RKO (cell line): ENCODE measurements at regions not wholly inside any gene's neighbourhood (a gene's known extent, or its start where the extent isn't known, plus 50 kb on each side); places are given as distances from the start of the nearest gene placed in this dataset.
"Not testable (repeated sequence)": the region's sequence is repeated elsewhere in the genome, so short reads cannot be mapped to it uniquely, and the experiment has no call there.

Source experiments
- DNase-seq: peaks from one replicate; pipeline ENCODE4 v3.0.0-alpha.2; 2016; ENCODE audit warnings: low spot score

- no peak for DNase-seq
These were observed 599.7 kb downstream of the SLC16A7 start for GRCh38 chr12:60195483-60195882.

DNA sequence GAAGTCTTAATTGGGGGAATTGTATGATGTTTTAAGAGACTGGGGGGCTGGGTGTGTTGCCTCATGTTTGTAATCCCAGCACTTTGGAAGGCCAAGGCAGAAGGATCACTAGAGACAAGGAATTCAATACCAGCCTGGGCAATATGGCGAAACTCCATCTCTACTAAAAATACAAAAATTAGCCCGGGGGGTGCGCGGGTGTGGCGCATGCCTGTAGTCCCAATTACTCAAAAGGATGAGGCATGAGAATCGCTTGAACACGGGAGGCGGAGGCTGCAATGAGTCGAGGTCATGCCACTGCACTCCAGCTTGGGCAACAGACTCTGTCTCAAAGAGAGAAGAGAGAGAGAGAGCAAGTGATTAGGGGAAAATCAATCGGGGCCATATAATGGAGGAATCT is 600.5 kb downstream of the SLC16A7 start:
- no peak for DNase-seq

GRCh38 chr12:60197589-60197988 is 601.8 kb downstream of the SLC16A7 start:
- DNase-seq, result no peak

GRCh38 chr12:60201891-60202290 is 606.1 kb downstream of the SLC16A7 start:
- DNase-seq, result no peak

GRCh38 chr12:60205500-60205899 is 609.7 kb downstream of the SLC16A7 start:
- peak; percentile 13 for DNase-seq

DNA sequence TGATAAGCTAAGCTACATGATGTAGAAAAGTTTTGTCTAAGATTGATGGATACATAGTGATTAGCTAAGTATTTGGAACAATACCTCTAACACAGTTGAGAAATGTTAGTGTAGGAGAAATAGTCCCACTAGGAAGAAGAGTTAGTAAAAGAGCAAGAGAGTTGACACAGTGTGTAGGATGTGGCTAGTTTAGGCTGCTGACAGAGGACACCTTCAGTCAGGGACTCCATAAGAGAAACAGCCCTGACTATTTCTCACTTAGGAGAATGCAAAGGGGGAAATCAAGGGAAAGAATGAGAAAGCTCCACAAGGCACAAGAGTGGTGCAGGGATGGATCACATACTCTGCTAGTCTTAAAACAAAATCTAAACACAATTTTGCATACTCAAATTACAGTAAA is 613.7 kb downstream of the SLC16A7 start:
- no peak for DNase-seq

- DNase-seq, result no peak
These were observed 614.1 kb downstream of the SLC16A7 start for GRCh38 chr12:60209933-60210332.

DNA sequence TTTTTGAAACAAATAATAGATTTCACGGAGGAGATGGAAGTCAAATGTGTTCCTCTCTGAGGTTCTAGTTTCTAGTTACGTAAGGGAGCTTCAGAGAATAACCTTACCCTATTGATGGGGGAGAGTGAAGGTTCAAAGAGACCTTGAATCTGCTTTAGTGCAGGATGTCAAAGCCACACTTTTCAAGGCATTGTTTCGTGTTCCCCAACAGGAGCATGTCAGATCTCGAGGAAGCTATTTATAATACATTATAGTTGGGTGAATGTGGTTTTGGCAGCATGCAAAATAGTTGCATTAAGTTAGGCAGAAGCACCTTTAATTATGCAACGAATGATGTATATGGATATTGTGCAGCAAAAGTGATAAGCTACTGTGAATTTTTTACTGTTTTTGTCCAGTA is 614.9 kb downstream of the SLC16A7 start:
- DNase-seq, result no peak

DNA sequence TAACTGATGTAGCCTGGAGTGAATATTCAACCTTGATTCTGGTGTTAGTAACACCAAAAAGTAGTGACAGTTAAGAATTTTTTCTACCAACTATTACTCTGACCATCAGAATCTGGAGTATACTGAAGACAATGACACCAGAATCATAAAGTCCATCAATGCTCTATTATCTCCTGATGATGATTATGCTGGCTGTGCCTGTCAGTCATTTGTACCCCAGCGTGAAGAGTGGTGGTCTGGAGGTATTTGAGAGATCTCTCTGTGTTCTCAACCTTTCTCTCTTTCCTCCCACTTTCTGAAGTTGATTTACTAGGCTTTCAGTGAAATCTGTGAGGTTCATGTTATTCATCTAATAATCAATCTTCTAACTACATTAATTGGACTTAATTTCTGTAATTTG is 615.4 kb downstream of the SLC16A7 start:
- DNase-seq, result no peak

DNA sequence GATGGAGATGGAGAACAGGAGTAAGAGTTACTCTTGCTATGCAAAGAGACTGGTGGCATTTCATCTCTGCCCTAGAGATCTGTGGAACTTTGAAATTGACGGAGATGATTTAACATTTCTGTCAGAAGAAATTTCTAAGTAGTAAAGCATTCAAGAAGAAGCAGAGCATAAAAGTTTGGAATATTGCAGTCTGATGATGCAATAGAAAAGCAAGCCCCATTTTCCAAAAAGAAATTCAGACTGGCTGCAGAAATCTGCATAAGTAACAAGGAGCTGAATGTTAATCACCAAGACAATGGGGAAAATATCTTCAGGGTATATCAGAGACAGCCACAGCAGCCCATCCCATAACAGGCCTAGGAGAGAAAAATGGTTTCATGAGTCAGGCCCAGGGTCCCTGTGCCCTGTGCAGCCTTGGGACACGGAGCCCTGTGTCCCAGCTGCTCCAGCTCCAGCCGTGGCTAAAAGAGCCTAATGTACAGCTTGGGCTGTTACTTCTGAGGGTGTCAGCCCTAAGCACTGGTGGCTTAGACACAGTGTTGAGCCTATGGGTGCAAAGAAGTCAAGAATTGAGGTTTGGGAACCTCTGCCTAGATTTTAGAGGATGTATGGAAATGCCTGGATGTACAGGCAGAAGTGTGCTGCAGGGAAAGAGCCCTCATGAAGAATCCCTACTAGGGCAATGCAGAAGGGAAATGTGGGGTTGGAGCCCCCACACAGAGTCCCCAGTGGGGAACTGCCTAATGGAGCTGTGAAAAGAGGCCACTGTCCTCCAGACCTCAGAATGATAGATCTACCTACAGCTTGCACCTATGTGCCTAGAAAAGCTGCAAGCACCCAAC is 616.6 kb downstream of the SLC16A7 start:
- DNase-seq, result no peak

GRCh38 chr12:60213272-60213671 is 617.4 kb downstream of the SLC16A7 start:
- not testable (repeated sequence) for DNase-seq

- DNase-seq, result no peak
These were observed 620.4 kb downstream of the SLC16A7 start for GRCh38 chr12:60216226-60216625.

DNA sequence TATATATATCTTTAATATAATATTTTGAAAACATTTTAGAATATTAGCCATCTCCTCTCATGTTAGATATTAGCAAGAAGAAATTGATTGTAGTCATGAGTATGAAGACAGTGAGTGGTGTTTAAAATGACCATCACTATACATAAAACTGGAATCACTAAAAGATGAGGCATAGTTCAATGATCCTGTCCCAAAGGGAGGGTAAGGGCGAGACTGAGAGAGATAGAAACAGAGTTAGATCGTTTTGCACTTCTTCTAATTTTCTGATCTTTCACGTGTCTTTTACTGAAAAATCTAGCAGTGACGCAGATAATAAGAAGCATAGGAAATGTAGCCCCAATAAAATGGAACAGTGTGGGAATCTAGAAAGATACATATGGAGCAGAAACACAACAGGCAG is 627.4 kb downstream of the SLC16A7 start:
- no peak for DNase-seq

DNA sequence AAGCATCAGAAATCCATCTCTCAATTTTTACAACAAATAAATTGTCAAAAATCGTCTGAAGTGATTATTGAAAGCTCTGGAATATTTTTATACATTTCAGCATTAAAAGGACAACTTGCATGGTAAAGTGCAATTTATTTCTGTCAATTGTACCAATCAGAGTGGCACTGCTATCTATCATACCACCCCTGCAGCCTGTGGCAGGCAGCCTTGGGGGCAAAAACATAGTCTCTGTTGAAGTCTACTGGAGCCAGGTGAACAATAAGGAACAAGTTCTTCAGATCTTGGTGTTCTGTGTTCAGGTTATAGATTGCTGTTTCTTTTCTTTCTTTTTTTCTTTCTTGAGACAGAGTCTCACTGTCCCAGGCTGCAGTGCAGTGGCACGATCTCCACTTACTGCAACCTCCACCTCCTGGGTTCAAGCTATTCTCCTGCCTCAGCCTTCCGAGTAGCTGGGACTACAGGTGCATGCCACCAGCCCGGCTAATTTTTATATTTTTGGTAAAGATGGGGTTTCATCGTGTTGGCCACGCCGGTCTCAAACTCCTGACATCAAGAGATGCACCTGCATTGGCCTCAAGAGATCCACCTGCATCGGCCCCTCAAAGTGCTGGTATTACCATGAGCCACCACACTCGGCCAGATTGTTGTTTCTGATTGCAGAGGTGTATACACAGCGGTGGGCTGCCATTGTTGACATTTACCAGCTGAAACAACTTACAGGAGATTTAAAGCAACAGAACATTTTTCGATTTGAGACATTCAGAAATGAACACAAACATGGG is 629.6 kb downstream of the SLC16A7 start:
- DNase-seq, result no peak

DNA sequence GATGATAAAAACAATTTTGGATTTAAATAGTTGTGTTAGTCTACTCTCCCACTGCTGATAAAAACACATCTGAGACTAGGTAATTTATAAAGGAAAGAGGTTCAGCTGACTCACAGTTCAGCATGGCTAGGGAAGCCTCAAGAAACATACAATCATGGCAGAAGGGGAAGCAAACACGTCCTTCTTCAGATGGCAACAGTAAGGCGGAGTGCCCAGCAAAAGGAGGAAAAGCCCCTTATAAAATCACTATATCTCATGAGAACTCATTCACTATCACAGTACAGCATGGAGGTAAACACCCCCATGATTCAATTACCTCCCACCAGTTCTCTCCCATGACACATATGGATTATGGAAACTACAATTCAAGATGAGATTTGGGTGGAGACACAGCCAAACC is 632.1 kb downstream of the SLC16A7 start:
- DNase-seq, result no peak

GRCh38 chr12:60230056-60230455 is 634.2 kb downstream of the SLC16A7 start:
- no peak for DNase-seq

- no peak for DNase-seq
These were observed 635.5 kb downstream of the SLC16A7 start for GRCh38 chr12:60231303-60231702.

GRCh38 chr12:60231976-60232907 is 636.4 kb downstream of the SLC16A7 start:
- DNase-seq, result no peak

GRCh38 chr12:60234611-60235195 is 638.9 kb downstream of the SLC16A7 start:
- DNase-seq, result not testable (repeated sequence)

- no peak for DNase-seq
These were observed 639.4 kb downstream of the SLC16A7 start for GRCh38 chr12:60235261-60235660.

DNA sequence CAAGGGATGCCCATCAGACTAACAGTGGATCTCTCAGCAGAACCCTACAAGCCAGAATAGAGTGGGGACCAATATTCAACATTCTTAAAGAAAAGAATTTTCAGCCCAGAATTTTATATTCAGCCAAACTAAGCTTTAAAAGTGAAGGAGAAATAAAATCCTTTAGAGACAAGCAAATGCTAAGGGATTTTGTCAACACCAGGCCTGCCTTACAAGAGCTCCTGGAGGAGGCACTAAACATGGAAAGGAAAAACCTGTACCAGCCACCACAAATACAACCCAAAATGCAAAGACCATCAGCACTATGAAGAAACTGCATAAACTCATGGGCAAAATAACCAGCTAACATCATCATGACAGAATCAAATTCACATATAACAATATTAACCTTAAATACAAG is 640.6 kb downstream of the SLC16A7 start:
- DNase-seq, result not testable (repeated sequence)

GRCh38 chr12:60240891-60241290 is 645.1 kb downstream of the SLC16A7 start:
- no peak for DNase-seq
